Skin epidermis (tissue), 12 donors: ENCODE measurements at regions not wholly inside any gene's neighbourhood (a gene's known extent, or its start where the extent isn't known, plus 50 kb on each side); places are given as distances from the start of the nearest gene placed in this dataset.

Experiments used
- H3K27ac ChIP-seq, 21 experiments: fragments of 200-600 bp; sonication (generic) in 11 of 21; one replicate each; pipeline ENCODE4 v1.5.0; 2020; ENCODE audit warnings: mild to moderate bottlenecking in 3 of 21, inconsistent platforms in 2 of 21, moderate library complexity in 2 of 21
- H3K4me3 ChIP-seq, 7 experiments: fragments of 200-600 bp; sonication (generic) in 2 of 7; one replicate each; pipeline ENCODE4 v1.5.0; 2020; ENCODE audit warnings: inconsistent platforms in 2 of 7, mild to moderate bottlenecking in 2 of 7, moderate library complexity in 1 of 7

DNA sequence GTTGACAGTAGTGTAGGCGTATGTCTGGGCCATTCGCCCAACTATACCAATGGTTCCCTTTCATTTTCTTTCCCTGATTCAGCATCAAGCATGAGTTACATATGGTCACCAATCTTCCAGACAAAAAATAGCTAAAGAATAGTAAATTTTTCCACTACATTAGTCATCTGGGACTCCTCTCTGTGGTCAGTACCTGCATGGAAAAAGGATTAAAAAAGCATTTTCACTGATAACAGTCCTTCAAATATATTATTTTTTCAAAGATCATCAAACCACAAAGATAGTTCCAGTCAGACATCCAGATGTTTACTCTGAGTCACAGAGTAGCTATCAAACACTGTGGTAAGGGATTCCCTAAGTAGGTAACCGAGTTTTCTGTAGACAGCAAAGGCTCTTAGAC, 302.6 kb upstream of the SEMA3D start:
- Histone ChIP-seq H3K4me3 (no peak overlapping the region), H3K27ac (no peak overlapping the region)

DNA sequence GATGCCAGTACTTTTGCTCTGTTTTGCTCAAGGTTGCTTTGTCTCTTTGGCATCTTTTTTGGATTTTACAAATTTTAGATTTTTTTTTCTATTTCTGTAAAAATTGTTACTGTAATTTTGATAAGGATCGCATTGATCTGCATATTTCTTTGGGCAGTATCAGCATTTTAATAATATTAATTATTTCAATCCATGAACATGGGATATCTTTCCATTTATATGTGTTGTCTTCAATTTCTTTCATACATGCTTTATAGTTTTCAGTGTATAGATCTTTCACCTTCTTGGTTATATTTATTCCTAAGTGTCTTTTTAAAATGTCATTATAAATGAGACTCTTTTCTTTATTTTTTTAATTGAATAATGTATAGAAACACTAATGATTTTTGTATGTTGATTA, 301.6 kb upstream of the SEMA3D start:
- Histone ChIP-seq H3K4me3 (no peak overlapping the region), H3K27ac (no peak overlapping the region)

DNA sequence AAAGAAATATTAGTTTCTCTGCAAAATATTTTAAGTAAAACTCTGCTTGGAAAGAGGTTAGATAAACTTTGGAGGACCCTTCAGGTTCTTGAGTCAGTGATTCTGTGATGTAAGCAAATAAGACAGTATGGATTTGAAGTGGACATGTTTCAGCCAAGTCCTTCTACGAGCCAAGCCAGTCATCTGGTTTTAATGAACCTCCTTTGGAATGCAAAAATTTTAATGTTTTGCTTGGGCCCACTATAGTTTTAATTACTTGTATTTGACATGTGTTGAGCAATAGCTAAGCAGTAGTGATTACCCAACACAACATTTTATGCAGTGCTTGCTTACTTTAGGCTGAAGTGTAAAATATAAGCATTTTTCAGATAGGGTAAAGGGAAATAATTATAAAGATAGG, 296.3 kb upstream of the SEMA3D start:
- no peak overlapping the region for H3K27ac ChIP-seq
- no peak overlapping the region for H3K4me3 ChIP-seq

DNA sequence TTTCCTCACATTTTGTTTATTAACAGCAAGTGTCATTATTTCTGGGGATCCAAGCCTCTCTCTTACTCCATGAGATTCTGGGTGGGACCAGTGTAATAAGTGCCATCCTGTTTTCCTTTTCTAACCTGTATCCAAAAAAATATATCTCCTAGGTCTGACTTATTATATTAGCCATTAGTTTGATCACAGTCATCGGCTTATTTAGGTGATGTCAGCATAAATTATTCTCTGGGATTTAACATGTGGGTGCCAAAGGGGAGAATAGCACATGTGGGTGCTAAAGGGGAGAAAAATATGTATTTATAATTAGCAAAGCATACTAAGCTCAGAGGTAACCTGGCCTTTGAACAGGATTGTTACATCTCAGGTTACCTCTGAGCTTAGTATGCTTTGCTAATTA, 293.8 kb upstream of the SEMA3D start:
- Histone ChIP-seq H3K27ac (no peak overlapping the region), H3K4me3 (no peak overlapping the region)

DNA sequence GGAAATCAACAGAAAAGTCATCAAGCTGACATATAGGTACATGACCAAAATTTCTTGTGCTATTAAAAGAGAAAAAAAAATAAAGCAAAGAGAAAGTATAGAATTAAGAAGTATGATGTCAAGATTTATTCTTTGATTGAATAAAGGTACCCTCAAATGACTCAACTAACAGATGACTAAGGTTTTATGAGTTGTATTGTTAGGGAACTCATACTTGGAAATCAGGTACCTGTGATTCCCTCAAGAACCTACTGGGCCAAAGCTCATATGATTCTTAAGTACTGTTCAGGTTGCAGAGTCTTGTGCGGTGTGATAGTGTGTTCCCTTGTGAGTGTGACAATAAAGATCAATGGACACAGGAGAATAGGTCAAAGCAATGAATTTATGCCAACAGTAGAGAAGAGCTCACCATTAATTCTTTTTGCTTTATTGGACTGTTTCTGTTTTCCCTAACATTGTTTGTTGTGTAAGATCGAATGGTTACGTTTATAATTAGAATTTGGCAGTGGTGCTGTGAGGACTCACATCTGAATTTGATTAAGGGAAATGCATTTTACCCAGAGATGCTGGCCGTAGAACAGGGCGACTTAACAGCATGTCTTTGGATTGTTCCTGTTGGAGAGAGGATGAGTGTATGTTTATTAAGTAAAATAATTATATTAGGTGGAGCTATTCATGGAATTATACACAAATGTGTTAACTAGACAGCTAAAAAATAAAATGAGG, 293.2 kb upstream of the SEMA3D start:
- Histone ChIP-seq H3K27ac (no peak overlapping the region), H3K4me3 (no peak overlapping the region)

DNA sequence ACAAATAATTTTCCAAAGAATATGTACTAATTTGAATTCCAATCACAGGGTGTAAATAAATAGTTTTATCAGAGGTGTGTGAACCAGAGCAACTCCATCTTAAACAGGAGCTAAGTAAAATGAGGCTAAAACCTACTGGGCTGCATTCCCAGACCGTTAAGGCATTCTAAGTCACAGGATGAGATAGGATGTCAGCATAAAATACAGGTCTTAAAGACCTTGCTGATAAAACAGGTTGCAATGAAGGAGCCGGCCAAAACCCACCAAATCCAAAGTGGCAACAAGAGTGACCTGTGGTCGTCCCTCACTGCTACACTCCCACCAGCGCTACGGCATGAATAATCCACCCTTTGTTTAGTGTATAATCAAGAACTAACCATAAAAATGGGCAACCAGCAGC, 291.7 kb upstream of the SEMA3D start:
- H3K4me3 ChIP-seq: no peak overlapping the region
- no peak overlapping the region for H3K27ac ChIP-seq

DNA sequence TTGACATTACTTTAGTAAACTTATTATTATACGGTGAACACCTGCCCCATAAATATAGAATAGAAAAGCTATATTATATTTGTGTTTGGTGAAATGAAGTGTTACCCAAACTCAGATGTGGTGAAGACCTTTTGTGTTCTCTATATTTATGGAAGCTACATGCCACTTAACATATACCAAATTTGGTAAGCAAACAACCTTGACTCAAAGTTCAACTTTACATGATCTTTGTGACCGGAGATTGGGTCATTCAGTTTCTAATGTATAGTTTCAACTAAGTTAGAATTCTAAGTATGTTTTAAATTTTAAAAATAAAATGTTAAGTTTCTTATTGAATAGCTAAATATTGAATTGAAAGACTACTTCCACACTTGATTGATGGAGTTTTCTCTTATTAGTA, 288.6 kb upstream of the SEMA3D start:
- no peak overlapping the region for H3K27ac ChIP-seq
- no peak overlapping the region for H3K4me3 ChIP-seq

DNA sequence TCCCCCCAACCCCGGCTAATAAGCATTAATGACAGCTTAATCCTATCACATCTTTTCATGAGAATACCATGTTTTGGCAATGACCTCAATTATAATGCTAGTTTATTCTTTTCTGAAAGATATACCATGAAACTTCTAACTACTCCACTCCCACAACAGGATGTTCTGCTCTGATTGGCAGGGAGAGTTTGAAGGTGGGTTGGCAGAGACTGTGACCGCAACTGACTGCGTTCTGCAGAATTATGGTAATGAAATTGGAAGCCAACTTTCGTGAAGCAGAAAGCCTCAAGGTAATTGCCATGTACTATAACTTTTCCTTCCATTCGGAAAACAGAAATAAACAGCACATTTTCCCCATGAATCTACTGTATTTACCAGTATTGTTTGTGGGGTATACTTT, 288.2 kb upstream of the SEMA3D start:
- Histone ChIP-seq H3K27ac (no peak overlapping the region), H3K4me3 (no peak overlapping the region)

DNA sequence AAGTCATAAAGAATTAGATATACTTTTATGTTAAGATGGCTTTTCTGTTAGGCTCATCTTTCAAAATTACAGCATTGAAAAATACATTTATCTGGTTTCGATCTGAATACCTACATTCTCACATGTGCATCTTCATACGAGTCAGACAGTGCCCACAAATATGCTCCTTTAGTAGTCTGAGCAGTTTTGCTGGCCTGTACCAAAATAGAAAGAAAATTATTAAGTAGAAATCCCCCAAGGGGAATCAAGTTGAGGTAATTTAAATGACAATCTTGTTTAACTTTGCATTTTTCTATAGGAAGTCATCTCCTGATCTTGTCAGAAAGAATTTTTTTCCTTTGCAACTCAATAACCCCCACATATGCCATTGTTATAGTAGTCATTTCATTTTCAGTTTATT, 287.4 kb upstream of the SEMA3D start:
- no peak overlapping the region for H3K4me3 ChIP-seq
- no peak overlapping the region for H3K27ac ChIP-seq

DNA sequence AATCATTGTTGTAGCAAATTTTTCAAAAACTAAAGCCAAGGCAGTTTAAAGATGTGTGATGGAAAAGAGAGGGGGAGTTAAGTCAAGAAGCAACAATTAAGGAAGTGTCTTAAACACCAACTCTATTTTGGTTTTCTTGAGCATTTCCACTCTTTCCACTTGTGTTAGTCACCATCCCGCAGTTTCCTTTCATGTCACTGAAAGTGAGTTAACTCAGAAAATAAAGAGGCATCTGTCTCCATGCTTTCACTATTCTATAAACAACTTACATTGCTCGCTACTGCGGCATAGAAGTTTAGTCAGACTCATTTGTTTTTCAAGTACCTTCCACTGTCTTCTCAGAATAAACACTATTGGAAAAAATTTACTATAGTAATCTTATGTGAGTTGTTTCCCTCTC, 284.9 kb upstream of the SEMA3D start:
- H3K4me3 ChIP-seq: no peak overlapping the region
- H3K27ac ChIP-seq: no peak overlapping the region

DNA sequence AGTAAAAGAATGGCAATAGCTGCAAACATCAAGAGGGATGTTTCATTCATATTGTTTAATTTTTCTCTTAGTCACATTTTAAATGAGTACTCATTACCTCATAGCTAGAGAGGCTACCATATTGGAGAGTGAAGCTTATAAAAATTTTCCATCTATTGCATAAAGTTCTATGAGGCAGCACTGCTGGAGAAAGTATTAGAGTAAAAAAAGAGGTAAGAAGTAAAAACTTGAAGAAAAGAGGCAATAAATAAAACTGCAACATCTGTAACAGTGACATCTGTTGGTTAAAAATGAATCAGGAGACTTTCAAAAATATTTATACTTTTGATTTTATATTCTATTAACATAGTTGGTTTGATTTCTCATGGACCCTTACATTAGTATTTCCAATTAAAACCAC, 284.5 kb upstream of the SEMA3D start:
- H3K4me3 ChIP-seq: no peak overlapping the region
- no peak overlapping the region for H3K27ac ChIP-seq

DNA sequence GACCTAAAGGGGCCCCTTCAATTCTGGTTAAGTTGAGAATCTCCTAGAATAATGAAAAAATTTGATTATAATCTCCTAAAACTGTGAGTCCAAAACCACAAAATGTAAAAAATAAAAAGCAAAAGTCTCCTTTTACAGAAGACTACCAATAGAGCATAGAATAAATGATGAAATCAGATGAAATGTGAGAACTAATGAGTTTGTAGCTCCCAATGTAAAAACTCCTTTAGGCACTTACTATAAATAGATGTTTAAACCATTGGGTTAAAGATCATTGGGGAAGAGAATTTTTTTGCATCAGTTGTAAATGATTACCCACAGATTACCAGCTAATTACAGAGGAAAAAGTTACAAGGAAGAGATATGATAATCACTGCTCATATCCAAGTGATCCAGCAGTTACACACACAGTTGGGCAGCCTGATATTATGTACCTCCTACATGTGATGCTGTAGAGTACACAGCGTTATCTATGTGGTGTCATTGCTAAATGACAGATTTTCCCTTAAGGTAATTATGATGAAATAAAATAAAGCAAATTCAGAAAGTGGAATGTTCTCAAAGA, 282.7 kb upstream of the SEMA3D start:
- no peak overlapping the region for H3K27ac ChIP-seq
- H3K4me3 ChIP-seq: no peak overlapping the region

DNA sequence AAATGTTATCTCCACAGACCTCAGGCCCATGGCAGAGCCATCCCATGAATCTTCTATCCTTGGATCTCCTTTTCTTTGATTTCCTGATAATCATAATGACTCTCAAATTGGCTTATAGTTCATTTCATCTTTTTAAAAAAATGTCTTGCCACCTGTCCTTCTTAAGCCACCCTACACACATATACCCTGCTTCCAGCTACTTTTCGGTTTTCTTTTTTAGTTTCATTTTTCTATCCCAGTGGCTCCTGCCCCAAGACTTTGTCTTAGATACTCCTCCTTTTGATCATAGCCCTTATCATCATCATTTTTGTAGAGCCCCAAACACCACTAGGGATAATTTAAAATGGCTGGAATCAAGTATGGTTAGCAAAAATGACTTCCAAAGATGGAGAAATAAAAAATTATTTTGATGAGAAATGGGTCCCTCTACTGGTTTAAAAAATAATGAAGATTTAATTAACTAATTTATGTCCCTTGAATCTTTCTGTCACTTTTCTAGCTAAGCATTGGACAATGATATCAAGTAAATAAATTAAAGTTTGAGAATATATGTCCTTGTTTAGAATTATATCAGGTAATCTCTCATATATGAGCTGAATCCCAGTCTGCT, 277.3 kb upstream of the SEMA3D start:
- no peak overlapping the region for H3K27ac ChIP-seq
- H3K4me3 ChIP-seq: no peak overlapping the region

DNA sequence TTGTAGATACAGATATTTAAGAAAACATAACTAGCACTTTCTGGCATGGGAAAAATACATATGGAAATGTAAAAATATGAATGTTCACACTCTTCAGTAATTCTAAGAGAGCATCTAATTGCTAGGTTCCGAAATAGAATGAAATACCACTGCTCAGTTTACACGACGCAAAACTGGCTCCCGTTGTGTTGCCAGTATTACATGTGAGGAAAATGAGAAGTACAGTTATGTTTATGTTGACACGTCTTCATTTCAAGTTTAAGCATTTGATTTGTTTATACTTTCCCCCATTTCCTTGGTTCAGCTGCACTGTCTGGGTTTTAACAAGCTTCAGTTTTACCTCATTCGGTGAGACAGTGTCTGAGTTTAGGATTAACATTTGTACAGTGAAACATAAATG, 275.8 kb upstream of the SEMA3D start:
- Histone ChIP-seq H3K27ac (no peak overlapping the region), H3K4me3 (no peak overlapping the region)

DNA sequence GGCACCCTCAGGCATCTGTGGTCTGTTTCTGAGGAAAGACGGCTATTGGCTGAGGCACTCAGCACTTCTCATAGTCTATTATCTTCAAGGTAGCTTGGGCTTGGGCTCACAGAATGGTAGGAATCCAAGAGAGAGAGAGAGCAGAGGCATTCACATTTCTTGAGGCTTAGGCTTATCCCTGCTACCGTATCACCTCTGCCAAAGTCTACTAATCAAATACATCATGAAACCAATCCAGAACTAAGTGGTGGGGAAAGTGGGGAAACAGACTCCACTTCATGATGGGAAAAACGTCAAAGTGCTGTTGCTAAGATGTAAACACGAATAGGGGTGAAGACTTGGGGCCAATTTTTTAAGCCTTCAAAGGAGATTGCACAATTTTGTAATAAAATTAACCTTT, 271.1 kb upstream of the SEMA3D start:
- Histone ChIP-seq H3K4me3 (no peak overlapping the region), H3K27ac (no peak overlapping the region)

DNA sequence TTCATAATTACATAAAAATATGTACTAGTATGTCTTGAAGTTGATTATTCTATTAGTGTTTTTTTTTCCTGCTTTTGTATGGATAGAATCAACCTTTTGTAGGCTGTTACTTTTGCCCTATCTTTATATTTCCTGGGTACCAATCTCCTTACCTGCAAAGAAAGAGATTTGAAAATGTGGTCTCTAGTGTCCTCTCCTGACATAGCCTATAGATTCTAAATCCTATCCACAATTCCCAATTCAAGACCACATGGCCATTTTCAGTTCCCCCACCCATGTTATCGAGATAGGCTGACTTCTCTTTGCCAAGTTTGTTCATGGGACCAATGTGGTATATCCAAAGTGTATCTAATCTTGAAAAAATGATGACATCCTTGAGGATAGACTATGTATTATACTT, 269.4 kb upstream of the SEMA3D start:
- Histone ChIP-seq H3K27ac (no peak overlapping the region), H3K4me3 (no peak overlapping the region)

DNA sequence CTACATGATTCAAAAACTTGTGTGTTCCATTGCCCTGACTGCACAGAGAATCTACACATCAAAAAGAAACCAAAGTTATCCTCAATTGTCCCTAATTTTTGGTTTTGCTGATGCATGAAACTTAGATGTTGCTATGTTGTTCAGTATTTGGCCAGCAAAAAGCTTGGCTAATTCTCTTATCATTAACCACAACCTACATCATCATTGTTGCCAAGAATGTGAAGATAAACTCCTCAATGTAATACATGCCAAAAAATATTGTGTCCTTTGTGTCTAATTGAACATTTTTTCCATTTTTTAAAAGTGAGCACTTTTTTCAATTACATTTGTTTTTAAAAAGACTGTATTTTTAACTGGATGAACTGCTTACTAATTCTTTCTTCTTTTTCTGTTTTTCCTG, 268.0 kb upstream of the SEMA3D start:
- Histone ChIP-seq H3K4me3 (no peak overlapping the region), H3K27ac (no peak overlapping the region)

DNA sequence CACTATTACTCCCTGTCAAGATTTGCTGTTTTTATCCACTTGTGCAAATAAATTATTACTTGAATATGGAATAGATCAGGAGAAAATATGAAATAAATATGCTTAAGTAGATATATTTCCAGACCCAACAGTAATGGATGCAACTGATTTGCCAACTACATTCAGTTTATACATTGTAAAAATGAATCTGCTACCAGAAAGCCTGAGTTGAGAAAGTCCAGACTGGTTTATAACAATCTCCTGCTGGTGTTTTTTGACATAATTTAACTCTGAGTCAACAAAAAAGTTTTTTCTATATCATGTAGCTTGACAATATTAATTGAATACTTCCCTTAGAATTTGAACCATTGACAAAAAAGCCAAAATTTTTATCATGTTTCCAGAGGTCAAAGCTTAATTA, 265.8 kb upstream of the SEMA3D start:
- H3K27ac ChIP-seq: no peak overlapping the region
- no peak overlapping the region for H3K4me3 ChIP-seq

DNA sequence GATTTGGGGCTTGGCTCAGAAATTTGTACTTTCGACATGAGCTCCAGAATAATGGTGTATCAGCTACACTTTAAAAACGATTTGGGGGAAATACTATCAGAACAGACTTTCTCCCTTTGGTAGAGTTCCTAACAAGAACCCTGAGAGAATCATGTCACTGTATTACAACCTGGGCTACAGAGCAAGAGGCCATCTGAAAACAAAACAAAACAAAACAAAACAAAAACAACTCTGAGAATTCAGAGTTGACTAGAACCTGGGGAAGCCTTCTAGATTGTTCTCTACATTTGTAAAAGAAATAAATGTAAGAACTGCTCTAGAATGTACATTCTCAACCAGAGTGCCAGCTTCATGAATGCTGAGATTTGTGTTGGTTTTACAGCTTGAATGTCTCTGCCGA, 262.6 kb upstream of the SEMA3D start:
- Histone ChIP-seq H3K4me3 (no peak overlapping the region), H3K27ac (no peak overlapping the region)

DNA sequence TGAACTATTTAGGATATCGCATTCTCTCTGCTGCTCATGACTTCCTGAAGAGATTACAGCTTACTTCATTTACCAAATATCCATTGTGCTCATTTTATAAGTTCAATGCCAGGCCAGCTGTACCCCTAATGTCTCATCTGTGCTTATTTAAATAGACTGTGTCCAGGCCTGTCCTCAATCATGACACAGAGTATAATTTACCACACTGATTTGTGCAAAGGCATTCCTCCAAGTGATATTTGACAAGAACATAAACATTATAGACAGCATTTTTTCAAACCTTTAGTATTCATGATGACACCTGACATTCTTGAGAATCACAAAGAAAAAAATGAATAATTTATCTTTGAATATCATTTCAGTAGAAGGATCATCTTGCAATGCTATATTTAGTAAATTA, 260.1 kb upstream of the SEMA3D start:
- no peak overlapping the region for H3K27ac ChIP-seq
- no peak overlapping the region for H3K4me3 ChIP-seq

DNA sequence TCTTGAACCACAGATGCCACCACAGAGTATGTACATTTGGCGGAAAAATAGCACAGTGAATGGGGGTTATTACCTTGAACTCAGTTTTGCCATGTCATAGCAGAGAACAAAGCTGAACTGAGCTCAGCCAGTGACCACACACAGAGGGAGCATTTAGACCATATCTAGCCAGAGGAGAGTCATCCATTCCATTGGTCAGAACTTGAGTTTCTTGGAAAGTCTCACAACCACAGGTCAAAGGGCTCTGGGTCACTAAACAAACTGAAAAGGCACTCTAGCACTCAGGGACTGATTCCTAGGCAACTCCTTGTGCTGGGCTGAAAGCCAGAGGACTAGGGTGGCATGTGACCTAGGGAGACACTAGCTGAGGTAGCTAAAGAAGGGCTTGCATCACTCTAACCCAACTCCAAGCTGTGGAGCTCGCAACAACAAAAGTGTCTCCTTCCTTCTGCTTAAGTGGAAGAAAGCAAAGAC, 239.7 kb upstream of the SEMA3D start:
- Histone ChIP-seq H3K27ac (no peak overlapping the region), H3K4me3 (no peak overlapping the region)

DNA sequence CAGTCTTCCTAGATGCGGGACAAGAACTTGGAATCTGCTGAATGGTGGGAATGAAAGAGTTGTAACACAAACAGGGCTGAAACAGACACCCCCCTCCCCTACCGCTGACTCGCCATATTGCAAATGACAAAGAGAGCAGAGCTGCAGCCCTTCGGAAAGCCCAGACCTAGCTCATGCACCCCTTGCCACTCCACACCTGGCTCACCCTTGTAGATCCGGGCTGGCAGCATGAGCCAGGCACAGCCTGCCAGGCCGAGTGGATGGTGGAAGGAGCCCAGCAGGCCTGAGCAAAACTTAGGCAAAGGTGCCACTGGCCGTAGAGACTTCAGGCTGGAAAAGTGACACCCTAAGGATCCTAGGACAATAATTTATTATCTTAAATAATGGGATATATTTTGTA, 237.4 kb upstream of the SEMA3D start:
- Histone ChIP-seq H3K4me3 (no peak overlapping the region), H3K27ac (no peak overlapping the region)
